Neural progenitor cell (in vitro differentiated cells): ENCODE measurements at regions not wholly inside any gene's neighbourhood (a gene's known extent, or its start where the extent isn't known, plus 50 kb on each side); places are given as distances from the start of the nearest gene placed in this dataset.

Experiments
- DNase-seq: peaks from one replicate; pipeline ENCODE4 v3.0.0-alpha.2; 2016; ENCODE audit warnings: low spot score
- H2AFZ ChIP-seq: fragments of 200-600 bp; sonication (generic); replicated peaks from 2 replicates; pipeline ENCODE4 v1.6.1; 2016; ENCODE audit warnings: antibody characterized with exemption
- H3F3A ChIP-seq: fragments of 200-600 bp; sonication (generic); 2 replicates; pipeline ENCODE4 v1.6.1; 2016; ENCODE audit warnings: antibody characterized with exemption, low read depth
- H3K27ac ChIP-seq: fragments of 200-600 bp; sonication (generic); 2 replicates; pipeline ENCODE4 v1.5.1; 2016; ENCODE audit warnings: mild to moderate bottlenecking
- H3K27me3 ChIP-seq: fragments of 200-600 bp; sonication (generic); 2 replicates; pipeline ENCODE4 v1.6.1; 2016; ENCODE audit warnings: mild to moderate bottlenecking, moderate library complexity
- H3K36me3 ChIP-seq: fragments of 200-600 bp; sonication (generic); 2 replicates; pipeline ENCODE4 v1.5.1; 2016
- H3K4me1 ChIP-seq: fragments of 200-600 bp; sonication (generic); 2 replicates; pipeline ENCODE4 v1.6.1; 2016; ENCODE audit warnings: mixed run types
- H3K4me2 ChIP-seq: fragments of 200-600 bp; sonication (generic); 2 replicates; pipeline ENCODE4 v1.6.1; 2016
- H3K4me3 ChIP-seq: fragments of 200-600 bp; sonication (generic); 2 replicates; pipeline ENCODE4 v1.5.1; 2016
- H3K79me2 ChIP-seq: fragments of 200-600 bp; sonication (generic); 2 replicates; pipeline ENCODE4 v1.6.1; 2016; ENCODE audit warnings: low read depth
- H3K9ac ChIP-seq: fragments of 200-600 bp; sonication (generic); 2 replicates; pipeline ENCODE4 v1.6.1; 2016
- H3K9me3 ChIP-seq: fragments of 200-600 bp; sonication (generic); 2 replicates; pipeline ENCODE4 v1.5.1; 2016; ENCODE audit warnings: low read depth
- H4K20me1 ChIP-seq: fragments of 200-600 bp; sonication (generic); 2 replicates; pipeline ENCODE4 v1.6.1; 2016; ENCODE audit warnings: low read depth
- H3K27ac Mint-ChIP-seq: 3 replicates; pipeline ENCODE4 v1.8.0; 2021; ENCODE audit warnings: mixed read lengths
- H3K27me3 Mint-ChIP-seq: 2 replicates; pipeline ENCODE4 v1.8.0; 2022; ENCODE audit warnings: low read depth, mild to moderate bottlenecking, inconsistent platforms, moderate library complexity, mixed read lengths; ENCODE audit not compliant: insufficient read depth
- H3K36me3 Mint-ChIP-seq: 3 replicates; pipeline ENCODE4 v1.8.0; 2021; ENCODE audit warnings: mixed read lengths
- H3K4me1 Mint-ChIP-seq: 3 replicates; pipeline ENCODE4 v1.8.0; 2021; ENCODE audit warnings: mixed read lengths
- H3K4me3 Mint-ChIP-seq: 3 replicates; pipeline ENCODE4 v1.8.0; 2021; ENCODE audit warnings: mild to moderate bottlenecking, moderate library complexity, mixed read lengths
- H3K9me3 Mint-ChIP-seq: 3 replicates; pipeline ENCODE4 v1.8.0; 2020; ENCODE audit warnings: mixed read lengths
- CTCF ChIP-seq: fragments of 200-600 bp; sonication (generic); IDR thresholded peaks from 2 replicates; pipeline ENCODE4 v1.5.1; 2017; ENCODE audit warnings: antibody characterized with exemption, mild to moderate bottlenecking
- EZH2 ChIP-seq: fragments of 200-600 bp; sonication (generic); IDR thresholded peaks from 2 replicates; pipeline ENCODE4 v1.6.1; 2017; ENCODE audit warnings: antibody characterized with exemption, mild to moderate bottlenecking, moderate library complexity
- EZH2phosphoT487 ChIP-seq: fragments of 200-600 bp; sonication (generic); IDR thresholded peaks from 2 replicates; pipeline ENCODE4 v1.6.1; 2017; ENCODE audit warnings: antibody characterized with exemption

- Histone ChIP-seq H3K79me2 (no peaks in the 10 kb centered on the region), H2AFZ (no peak overlapping the region), H3F3A (no peaks in the 10 kb centered on the region), H3K9me3 (no peaks in the 10 kb centered on the region), H3K4me3 (no peak overlapping the region), H3K4me1 (peaks cover 13% of the 10 kb centered on the region), H4K20me1 (no peaks in the 10 kb centered on the region), H3K27me3 (no peaks in the 10 kb centered on the region), H3K27ac (no peak overlapping the region), H3K9ac (no peak overlapping the region), H3K36me3 (no peaks in the 10 kb centered on the region), H3K4me2 (no peak overlapping the region)
- Mint-ChIP-seq H3K4me3 (no peak overlapping the region), H3K4me1 (peaks cover 17% of the 10 kb centered on the region), H3K27me3 (no peaks in the 10 kb centered on the region), H3K36me3 (no peaks in the 10 kb centered on the region), H3K27ac (no peak overlapping the region), H3K9me3 (no peaks in the 10 kb centered on the region)
- TF ChIP-seq EZH2phosphoT487 (no peak), EZH2 (no peak)
- no peak for DNase-seq
Measured at GRCh38 chr12:89985935-89986334, 277.3 kb upstream of the ATP2B1 start.

- no peaks in the 10 kb centered on the region for H3K36me3 Mint-ChIP-seq
- no peaks in the 10 kb centered on the region for H3K27me3 Mint-ChIP-seq
- H3K4me2 ChIP-seq, result no peak overlapping the region
- H3K4me1 ChIP-seq, result peaks cover 13% of the 10 kb centered on the region
- no peak overlapping the region for H3K4me3 Mint-ChIP-seq
- H3K4me3 ChIP-seq, result no peak overlapping the region
- no peak for TF ChIP-seq CTCF
- no peak for TF ChIP-seq EZH2
- no peak for TF ChIP-seq EZH2phosphoT487
- no peaks in the 10 kb centered on the region for H3K79me2 ChIP-seq
- H4K20me1 ChIP-seq, result no peaks in the 10 kb centered on the region
- no peaks in the 10 kb centered on the region for H3F3A ChIP-seq
- no peaks in the 10 kb centered on the region for H3K27me3 ChIP-seq
- DNase-seq, result peak; percentile 23
- peak overlapping the region; percentile 23 for H2AFZ ChIP-seq
- H3K9ac ChIP-seq, result no peak overlapping the region
- no peak overlapping the region for H3K27ac ChIP-seq
- no peaks in the 10 kb centered on the region for H3K36me3 ChIP-seq
- H3K4me1 Mint-ChIP-seq, result peaks cover 23% of the 10 kb centered on the region
- no peaks in the 10 kb centered on the region for H3K9me3 Mint-ChIP-seq
- H3K27ac Mint-ChIP-seq, result peak overlapping the region; percentile 18
- H3K9me3 ChIP-seq, result no peaks in the 10 kb centered on the region
Measured at GRCh38 chr12:89984846-89985245, 276.2 kb upstream of the ATP2B1 start.

- no peak overlapping the region for H3K4me3 Mint-ChIP-seq
- H3K27me3 Mint-ChIP-seq, result no peaks in the 10 kb centered on the region
- no peaks in the 10 kb centered on the region for H3K36me3 ChIP-seq
- no peaks in the 10 kb centered on the region for H3K27me3 ChIP-seq
- H3K27ac Mint-ChIP-seq, result no peak overlapping the region
- H3K4me1 Mint-ChIP-seq, result peaks cover 19% of the 10 kb centered on the region
- H3K27ac ChIP-seq, result no peak overlapping the region
- no peaks in the 10 kb centered on the region for H3K9me3 Mint-ChIP-seq
- no peak overlapping the region for H2AFZ ChIP-seq
- TF ChIP-seq EZH2phosphoT487 (no peak), CTCF (no peak), EZH2 (no peak)
- H3K4me1 ChIP-seq, result peaks cover 5% of the 10 kb centered on the region
- H3K9ac ChIP-seq, result no peak overlapping the region
- H3K4me2 ChIP-seq, result no peak overlapping the region
- no peaks in the 10 kb centered on the region for H4K20me1 ChIP-seq
- no peaks in the 10 kb centered on the region for H3F3A ChIP-seq
- DNase-seq, result no peak
- H3K9me3 ChIP-seq, result no peaks in the 10 kb centered on the region
- H3K4me3 ChIP-seq, result no peak overlapping the region
- no peaks in the 10 kb centered on the region for H3K36me3 Mint-ChIP-seq
- H3K79me2 ChIP-seq, result no peaks in the 10 kb centered on the region
Measured at GRCh38 chr12:89983622-89984021, 275.0 kb upstream of the ATP2B1 start.

- H3K4me1 ChIP-seq, result peaks cover 10% of the 10 kb centered on the region
- no peak overlapping the region for H2AFZ ChIP-seq
- Mint-ChIP-seq H3K4me3 (no peak overlapping the region), H3K27ac (peak overlapping the region; percentile 43), H3K27me3 (peaks cover 3% of the 10 kb centered on the region), H3K36me3 (no peaks in the 10 kb centered on the region), H3K4me1 (peaks cover 13% of the 10 kb centered on the region), H3K9me3 (no peaks in the 10 kb centered on the region)
- H3F3A ChIP-seq, result peaks cover 8% of the 10 kb centered on the region
- H3K4me2 ChIP-seq, result no peak overlapping the region
- no peaks in the 10 kb centered on the region for H3K27me3 ChIP-seq
- H3K27ac ChIP-seq, result no peak overlapping the region
- no peak overlapping the region for H3K9ac ChIP-seq
- no peaks in the 10 kb centered on the region for H3K9me3 ChIP-seq
- H4K20me1 ChIP-seq, result no peaks in the 10 kb centered on the region
- no peak for TF ChIP-seq CTCF
- TF ChIP-seq EZH2, result no peak
- TF ChIP-seq EZH2phosphoT487, result no peak
- DNase-seq, result no peak
- no peaks in the 10 kb centered on the region for H3K36me3 ChIP-seq
- no peaks in the 10 kb centered on the region for H3K79me2 ChIP-seq
- H3K4me3 ChIP-seq, result no peak overlapping the region
Measured at GRCh38 chr12:89980236-89980635, 271.6 kb upstream of the ATP2B1 start.
